GM18907 (cell line): ENCODE measurements at regions not wholly inside any gene's neighbourhood (a gene's known extent, or its start where the extent isn't known, plus 50 kb on each side); places are given as distances from the start of the nearest gene placed in this dataset.
"Not testable (repeated sequence)": the region's sequence is repeated elsewhere in the genome, so short reads cannot be mapped to it uniquely, and the experiment has no call there.

ENCODE experiments used
- ATAC-seq: cut with Tn5 transposase; IDR thresholded peaks from one replicate; pipeline ENCODE4 v1.9.1; 2021; ENCODE audit warnings: mild to moderate bottlenecking, moderate library complexity; ENCODE audit not compliant: unreplicated experiment

- ATAC-seq = no peak
These were observed 141.8 kb upstream of the MYT1L start for GRCh38 chr2:2472881-2473280.

- no peak for ATAC-seq
These were observed 141.0 kb upstream of the MYT1L start for GRCh38 chr2:2472044-2472443.

- no peak for ATAC-seq
These were observed 135.5 kb upstream of the MYT1L start for GRCh38 chr2:2466534-2466933.

GRCh38 chr2:2464643-2465042 lies 133.6 kb upstream of the MYT1L start:
- no peak for ATAC-seq

- no peak for ATAC-seq
These were observed 133.0 kb upstream of the MYT1L start for GRCh38 chr2:2464094-2464493.

- no peak for ATAC-seq
These were observed 125.6 kb upstream of the MYT1L start for GRCh38 chr2:2456721-2457120.

GRCh38 chr2:2455151-2455550 lies 124.1 kb upstream of the MYT1L start:
- ATAC-seq = no peak

- ATAC-seq = no peak
These were observed 121.9 kb upstream of the MYT1L start for GRCh38 chr2:2452961-2453360.

GRCh38 chr2:2451275-2451674 lies 120.2 kb upstream of the MYT1L start:
- not testable (repeated sequence) for ATAC-seq

GRCh38 chr2:2448178-2448577 lies 117.1 kb upstream of the MYT1L start:
- no peak for ATAC-seq

- no peak for ATAC-seq
These were observed 91.5 kb upstream of the MYT1L start for GRCh38 chr2:2422621-2423020.

GRCh38 chr2:2413525-2413924 lies 82.5 kb upstream of the MYT1L start:
- no peak for ATAC-seq

GRCh38 chr2:2410987-2411386 lies 79.9 kb upstream of the MYT1L start:
- ATAC-seq = no peak

- no peak for ATAC-seq
These were observed 78.4 kb upstream of the MYT1L start for GRCh38 chr2:2409481-2409880.

- no peak for ATAC-seq
These were observed 74.7 kb upstream of the MYT1L start for GRCh38 chr2:2405780-2406179.

- ATAC-seq = no peak
These were observed 69.4 kb upstream of the MYT1L start for GRCh38 chr2:2400286-2401038.

- no peak for ATAC-seq
These were observed 68.3 kb upstream of the MYT1L start for GRCh38 chr2:2399396-2399795.

GRCh38 chr2:2392332-2392731 lies 61.3 kb upstream of the MYT1L start:
- no peak for ATAC-seq

- ATAC-seq = no peak
These were observed 58.1 kb upstream of the MYT1L start for GRCh38 chr2:2389215-2389614.
